ENCODE measurements at regions not wholly inside any gene's neighbourhood (a gene's known extent, or its start where the extent isn't known, plus 50 kb on each side); places are given as distances from the start of the nearest gene placed in this dataset.
"Not testable (repeated sequence)": the region's sequence is repeated elsewhere in the genome, so short reads cannot be mapped to it uniquely, and the experiment has no call there.

GRCh38 chr14:54030996-54031395, 74.4 kb upstream of the BMP4 start:
- TF ChIP-seq POLR2A, POLR2AphosphoS5 (IDR thresholded peaks at IDR 0.05; ENCODE audit: low read depth, low read length): not testable (repeated sequence)

All from GM12892 (cell line).